Heart right ventricle (tissue), 16 donors: ENCODE measurements at regions not wholly inside any gene's neighbourhood (a gene's known extent, or its start where the extent isn't known, plus 50 kb on each side); places are given as distances from the start of the nearest gene placed in this dataset.

Experiments used
- ATAC-seq, 8 donors: fragments of 200-7000 bp; cut with Tn5 transposase; one replicate each; pipeline ENCODE4 v1.9.1; 2020; ENCODE audit warnings: mild to moderate bottlenecking in 8 of 8, moderate library complexity in 8 of 8, moderate number of reproducible peaks in 1 of 8
- DNase-seq, 2 donors: peaks; one replicate each; pipeline ENCODE4 v3.0.0-alpha.2; 2020
- H3K27ac ChIP-seq, 10 donors: fragments of 200-600 bp; sonication (generic) in 2 of 10; one replicate each; pipeline versions ENCODE4 v1.5.0 to v1.8.0; 2020 to 2022; ENCODE audit warnings: mild to moderate bottlenecking in 3 of 10
- H3K27me3 ChIP-seq, 7 donors: fragments of 200-600 bp; one replicate each; pipeline ENCODE4 v1.8.0; 2021 to 2022; ENCODE audit warnings: mild to moderate bottlenecking in 2 of 7
- H3K36me3 ChIP-seq, 9 donors: fragments of 200-600 bp; sonication (generic) in 1 of 9; one replicate each; pipeline versions ENCODE4 v1.5.0 to v1.8.0; 2020 to 2022; ENCODE audit warnings: mild to moderate bottlenecking in 2 of 9
- H3K4me1 ChIP-seq, 9 donors: fragments of 200-600 bp; sonication (generic) in 1 of 9; one replicate each; pipeline versions ENCODE4 v1.5.0 to v1.8.0; 2020 to 2022; ENCODE audit warnings: mild to moderate bottlenecking in 4 of 9
- H3K4me3 ChIP-seq, 10 donors: fragments of 200-600 bp; sonication (generic) in 2 of 10; one replicate each; pipeline versions ENCODE4 v1.5.0 to v1.8.0; 2020 to 2022; ENCODE audit warnings: mild to moderate bottlenecking in 7 of 10, moderate library complexity in 2 of 10
- H3K9me3 ChIP-seq, 11 donors: fragments of 200-600 bp in 10 of 11; sonication (generic) in 2 of 11; one replicate each; pipeline versions ENCODE4 v1.5.0 to v1.8.0; 2013 to 2022; ENCODE audit warnings: mild to moderate bottlenecking in 2 of 11, control low read depth in 1 of 11, moderate library complexity in 1 of 11
- WGBS, 2 donors: extraction: QIAGEN DNeasy Blood & Tissue Kit; methylation state at CpG; one replicate each; pipeline ENCODE4 v1.1.7; 2013; ENCODE audit warnings: inconsistent platforms in 1 of 2; 5-methylcytosine and 5-hydroxymethylcytosine counted together
- intact Hi-C, 10 donors: fragments of 100-400 bp; cut with DNase I; formaldehyde crosslinking; loops; one replicate each; pipeline versions ENCODE4 v1.11.1 to v1.14.2; 2022
- TF ChIP-seq, protein P1 (sequence below), 9 donors: fragments of 200-600 bp; sonication (generic) in 2 of 9; IDR thresholded peaks; one replicate each; pipeline versions ENCODE4 v1.5.0 to v1.8.0; 2021 to 2022; ENCODE audit warnings: antibody characterized with exemption in 9 of 9, mild to moderate bottlenecking in 5 of 9, moderate library complexity in 1 of 9
- donor health status: Arrhythmogenic right ventricular cardiomyopathy.
- donor health status: ischemic (EF 13 %, LVEDD 7.1; RV severe dilation, severe dysfunction).
- donor health status: healthy with polysubstance abuse.
- donor health status: DM: no; HTN: yes; CAD: no.
- donor health status: DM: no; HTN: no; CAD: no.
- donor health status: ischemic (EF 25% LVEDD 6.9; RV normal size, moderate dysfunction).
- donor health status: ischemic (EF 25% LVEDD 5.7; RV mildly dilated, moderate dysfunction).
- donor health status: healthy.
- donor health status: DM: yes; HTN: yes; CAD: no.
- donor health status: Ischemic cardiomyopathy.
- donor health status: ischemic (EF 35%, LVEDD 5.7; RV mildly dilated, moderate dysfunction).
- donor health status: nonischemic (EF 11% LVEDD 7.7; RV severe dilation, severe dysfunction).
- donor health status: DM: yes; HTN: yes; CAD: no.
- donor health status: PGD.
- donor health status: ischemic (EF 29% LVEDD 5.4; RV normal size, mild dysfunction).
- donor health status: nonischemic (EF 23%, LVEDD 6.1; RV moderate dilation, normal function).

DNA sequence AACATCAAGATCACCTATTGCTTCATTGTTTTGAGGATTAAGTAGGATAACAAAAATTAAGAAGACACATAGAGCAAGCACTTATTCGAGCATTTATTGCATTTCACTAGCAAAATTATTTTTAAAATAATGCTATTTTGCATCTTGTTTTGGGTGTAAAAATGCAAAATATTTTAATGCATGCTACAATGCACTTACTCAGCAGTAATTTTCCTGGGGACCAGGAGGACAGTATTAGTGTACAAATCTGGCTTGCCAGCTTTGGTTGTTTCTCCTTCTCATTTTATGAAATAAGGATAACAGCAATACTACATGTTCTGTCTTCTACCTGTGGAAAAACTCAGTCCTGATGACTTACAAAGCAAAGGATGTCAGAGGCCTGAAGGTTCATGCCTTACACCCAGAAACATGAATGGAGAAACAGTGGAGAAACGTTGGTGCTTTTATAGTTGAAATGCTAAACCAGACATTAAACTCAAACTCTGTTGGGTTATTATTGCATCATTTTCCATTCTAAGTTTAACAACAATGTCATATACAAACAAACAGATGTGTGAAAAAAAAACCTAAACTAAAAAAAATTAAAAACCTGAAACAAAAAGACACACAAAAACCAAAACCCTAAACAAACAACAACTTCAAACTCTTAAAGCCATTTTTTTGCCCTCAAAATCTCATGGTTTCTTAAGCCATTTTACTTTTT, 50.2 kb upstream of the ATXN1 start:
- H3K27me3 ChIP-seq, result no peaks in the 10 kb centered on the region
- no peak overlapping the region for H3K4me3 ChIP-seq
- DNase-seq, result no peak
- peaks cover 0 to 42% (median 6%) of the 10 kb centered on the region in 11 donors for H3K9me3 ChIP-seq
- H3K36me3 ChIP-seq, result no peaks in the 10 kb centered on the region
- peaks cover 0 to 1% (median 0%) of the 10 kb centered on the region in 9 donors for H3K4me1 ChIP-seq
- TF ChIP-seq, protein P1, sequence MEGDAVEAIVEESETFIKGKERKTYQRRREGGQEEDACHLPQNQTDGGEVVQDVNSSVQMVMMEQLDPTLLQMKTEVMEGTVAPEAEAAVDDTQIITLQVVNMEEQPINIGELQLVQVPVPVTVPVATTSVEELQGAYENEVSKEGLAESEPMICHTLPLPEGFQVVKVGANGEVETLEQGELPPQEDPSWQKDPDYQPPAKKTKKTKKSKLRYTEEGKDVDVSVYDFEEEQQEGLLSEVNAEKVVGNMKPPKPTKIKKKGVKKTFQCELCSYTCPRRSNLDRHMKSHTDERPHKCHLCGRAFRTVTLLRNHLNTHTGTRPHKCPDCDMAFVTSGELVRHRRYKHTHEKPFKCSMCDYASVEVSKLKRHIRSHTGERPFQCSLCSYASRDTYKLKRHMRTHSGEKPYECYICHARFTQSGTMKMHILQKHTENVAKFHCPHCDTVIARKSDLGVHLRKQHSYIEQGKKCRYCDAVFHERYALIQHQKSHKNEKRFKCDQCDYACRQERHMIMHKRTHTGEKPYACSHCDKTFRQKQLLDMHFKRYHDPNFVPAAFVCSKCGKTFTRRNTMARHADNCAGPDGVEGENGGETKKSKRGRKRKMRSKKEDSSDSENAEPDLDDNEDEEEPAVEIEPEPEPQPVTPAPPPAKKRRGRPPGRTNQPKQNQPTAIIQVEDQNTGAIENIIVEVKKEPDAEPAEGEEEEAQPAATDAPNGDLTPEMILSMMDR (IDR thresholded peaks at IDR 0.05), result no peak
- intact Hi-C loops, result no loop called here
- no peak for ATAC-seq
- no peak overlapping the region for H3K27ac ChIP-seq
- WGBS, 2 donors, result 72 to 78% methylated on average over 2 of the region's 2 CpGs
